K562 (cell line): ENCODE measurements at regions not wholly inside any gene's neighbourhood (a gene's known extent, or its start where the extent isn't known, plus 50 kb on each side); places are given as distances from the start of the nearest gene placed in this dataset.

Experiments
- CC2D1A ChIP-seq: fragments of 450-650 bp; IDR thresholded peaks from 2 replicates; pipeline ENCODE4 v1.6.1; 2017; ENCODE audit warnings: mild to moderate bottlenecking
- CTBP1 ChIP-seq: fragments of 450-650 bp; IDR thresholded peaks from 2 replicates; pipeline ENCODE4 v1.6.1; 2016; ENCODE audit warnings: borderline replicate concordance
- HDAC2 ChIP-seq: fragments of 450-650 bp; IDR thresholded peaks from 2 replicates; pipeline ENCODE4 v1.6.1; 2016; ENCODE audit warnings: mild to moderate bottlenecking
- MYNN ChIP-seq, 2 experiments: sonication (generic); formaldehyde crosslinking in 1 of 2; IDR thresholded peaks; 2 replicates each; pipeline versions ENCODE4 v1.5.0 to v1.6.1; 2016 to 2020; ENCODE audit warnings: antibody characterized with exemption in 1 of 2, missing genetic modification reagents in 1 of 2
- NR2C2 ChIP-seq, 2 experiments: fragments of 200-800 bp in 1 of 2; sonication (Bioruptor generic) in 1 of 2; sonication (generic) in 1 of 2; formaldehyde crosslinking in 1 of 2; IDR thresholded peaks; 2 replicates each; pipeline versions ENCODE4 v1.6.1 to v1.8.0; 2016 to 2022; ENCODE audit warnings: mild to moderate bottlenecking in 1 of 2, missing compliant biosample characterization in 1 of 2, missing genetic modification characterization in 1 of 2, missing genetic modification reagents in 1 of 2
- SIX5 ChIP-seq, 2 experiments: IDR thresholded peaks; 2 replicates each; pipeline ENCODE4 v1.6.1; 2011; ENCODE audit warnings: low read length in 2 of 2, borderline replicate concordance in 1 of 2, low read depth in 1 of 2, mild to moderate bottlenecking in 1 of 2, moderate library complexity in 1 of 2; ENCODE audit not compliant: insufficient read depth in 1 of 2
- ZNF551 ChIP-seq: fragments of 250-450 bp; sonication (Bioruptor Pico); IDR thresholded peaks from 2 replicates; pipeline ENCODE4 v1.5.0; 2021; ENCODE audit warnings: mild to moderate bottlenecking, moderate library complexity
- TF ChIP-seq, protein P1 (sequence below), 2 experiments: fragments of 450-650 bp; IDR thresholded peaks; 2 replicates each; pipeline ENCODE4 v1.6.1; 2016; ENCODE audit warnings: mild to moderate bottlenecking in 2 of 2, borderline replicate concordance in 1 of 2, low read depth in 1 of 2, moderate library complexity in 1 of 2
- TF ChIP-seq, protein P2 (sequence below): fragments of 450-650 bp; formaldehyde crosslinking; IDR thresholded peaks from 2 replicates; pipeline ENCODE4 v1.4.0; 2020; ENCODE audit warnings: mild to moderate bottlenecking
- TF ChIP-seq, protein P3 (sequence below): fragments of 250-450 bp; sonication (Bioruptor Pico); IDR thresholded peaks from 2 replicates; pipeline ENCODE4 v1.5.0; 2021; ENCODE audit warnings: mild to moderate bottlenecking, borderline replicate concordance
- TF ChIP-seq, protein P4 (sequence below): fragments of 450-650 bp; IDR thresholded peaks from 2 replicates; pipeline ENCODE4 v1.6.1; 2016; ENCODE audit warnings: mild to moderate bottlenecking
- TF ChIP-seq, protein P5 (sequence below): fragments of 250-450 bp; sonication (Bioruptor Pico); IDR thresholded peaks from 2 replicates; pipeline ENCODE4 v1.8.0; 2021; ENCODE audit warnings: borderline replicate concordance, mild to moderate bottlenecking, moderate library complexity; ENCODE audit not compliant: poor library complexity, severe bottlenecking

DNA sequence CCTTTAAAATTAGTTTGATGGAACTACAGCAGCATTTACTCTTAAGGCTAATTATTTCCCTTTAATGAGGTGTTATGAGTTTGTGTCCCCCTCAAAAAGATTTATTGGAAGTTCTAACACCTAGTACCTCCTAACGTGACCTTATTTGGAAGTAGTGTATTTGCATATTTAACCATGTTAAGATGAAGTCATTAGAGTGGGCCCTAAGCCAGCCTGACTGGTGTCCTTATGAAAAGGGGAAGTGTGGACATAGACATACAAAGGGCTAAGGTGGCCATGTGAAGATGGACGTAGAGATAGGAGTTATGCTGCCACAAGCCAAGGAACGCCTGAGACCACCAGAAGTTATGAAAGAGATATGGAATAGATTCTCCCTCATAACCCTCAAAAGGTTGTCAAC is 985.4 kb upstream of the INTU start (continued):
- TF ChIP-seq, protein P1, sequence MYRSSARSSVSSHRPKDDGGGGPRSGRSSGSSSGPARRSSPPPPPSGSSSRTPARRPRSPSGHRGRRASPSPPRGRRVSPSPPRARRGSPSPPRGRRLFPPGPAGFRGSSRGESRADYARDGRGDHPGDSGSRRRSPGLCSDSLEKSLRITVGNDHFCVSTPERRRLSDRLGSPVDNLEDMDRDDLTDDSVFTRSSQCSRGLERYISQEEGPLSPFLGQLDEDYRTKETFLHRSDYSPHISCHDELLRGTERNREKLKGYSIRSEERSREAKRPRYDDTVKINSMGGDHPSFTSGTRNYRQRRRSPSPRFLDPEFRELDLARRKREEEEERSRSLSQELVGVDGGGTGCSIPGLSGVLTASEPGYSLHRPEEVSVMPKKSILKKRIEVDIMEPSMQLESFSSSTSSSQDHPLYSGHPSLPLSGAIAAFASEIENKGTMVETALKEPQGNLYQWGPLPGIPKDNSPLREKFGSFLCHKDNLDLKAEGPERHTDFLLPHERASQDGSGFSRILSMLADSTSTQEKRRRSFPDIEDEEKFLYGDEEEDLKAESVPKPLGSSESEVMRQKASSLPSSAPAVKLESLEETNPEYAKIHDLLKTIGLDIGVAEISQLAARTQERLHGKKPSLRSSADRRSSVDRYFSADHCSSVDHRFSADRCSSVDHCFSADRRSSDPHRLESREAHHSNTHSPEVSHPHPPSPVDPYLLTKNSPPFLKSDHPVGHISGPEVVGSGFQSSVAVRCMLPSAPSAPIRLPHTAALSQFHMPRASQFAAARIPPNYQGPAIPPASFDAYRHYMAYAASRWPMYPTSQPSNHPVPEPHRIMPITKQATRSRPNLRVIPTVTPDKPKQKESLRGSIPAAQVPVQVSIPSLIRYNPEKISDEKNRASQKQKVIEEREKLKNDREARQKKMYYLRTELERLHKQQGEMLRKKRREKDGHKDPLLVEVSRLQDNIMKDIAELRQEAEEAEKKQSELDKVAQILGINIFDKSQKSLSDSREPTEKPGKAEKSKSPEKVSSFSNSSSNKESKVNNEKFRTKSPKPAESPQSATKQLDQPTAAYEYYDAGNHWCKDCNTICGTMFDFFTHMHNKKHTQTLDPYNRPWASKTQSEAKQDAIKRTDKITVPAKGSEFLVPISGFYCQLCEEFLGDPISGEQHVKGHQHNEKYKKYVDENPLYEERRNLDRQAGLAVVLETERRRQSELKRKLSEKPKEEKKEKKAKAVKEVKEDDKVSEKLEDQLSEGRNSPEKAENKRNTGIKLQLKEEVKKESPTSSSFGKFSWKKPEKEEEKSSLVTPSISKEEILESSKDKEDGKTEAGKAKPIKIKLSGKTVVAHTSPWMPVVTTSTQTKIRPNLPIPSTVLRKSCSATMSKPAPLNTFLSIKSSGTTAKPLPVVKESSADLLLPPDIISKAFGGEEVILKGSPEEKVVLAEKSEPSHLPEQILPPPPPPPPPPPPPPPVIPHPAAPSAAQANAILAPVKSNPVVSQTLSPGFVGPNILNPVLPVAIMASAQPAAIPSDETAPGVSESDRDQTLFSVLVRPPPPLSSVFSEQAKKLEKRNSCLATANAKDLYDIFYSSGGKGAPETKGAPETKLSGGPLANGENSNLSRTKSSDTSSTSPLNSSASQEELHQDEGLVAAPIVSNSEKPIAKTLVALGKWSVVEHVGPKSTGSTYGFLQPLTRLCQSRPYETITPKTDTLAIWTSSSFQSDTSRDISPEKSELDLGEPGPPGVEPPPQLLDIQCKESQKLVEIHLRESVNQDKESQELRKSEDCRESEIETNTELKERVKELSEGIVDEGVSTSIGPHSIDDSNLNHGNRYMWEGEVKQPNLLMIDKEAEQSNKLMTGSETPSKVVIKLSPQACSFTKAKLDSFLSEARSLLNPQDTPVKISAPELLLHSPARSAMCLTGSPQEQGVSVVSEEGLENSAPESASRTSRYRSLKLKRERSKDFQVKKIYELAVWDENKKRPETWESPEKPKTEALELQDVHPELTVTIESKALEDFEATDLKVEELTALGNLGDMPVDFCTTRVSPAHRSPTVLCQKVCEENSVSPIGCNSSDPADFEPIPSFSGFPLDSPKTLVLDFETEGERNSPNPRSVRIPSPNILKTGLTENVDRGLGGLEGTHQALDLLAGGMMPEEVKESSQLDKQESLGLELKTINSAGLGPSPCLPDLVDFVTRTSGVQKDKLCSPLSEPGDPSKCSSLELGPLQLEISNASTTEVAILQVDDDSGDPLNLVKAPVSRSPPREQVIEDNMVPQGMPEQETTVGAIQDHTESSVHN (IDR thresholded peaks at IDR 0.05; ENCODE audit: borderline replicate concordance in 1 of 2, low read depth in 1 of 2) = no peak
- TF ChIP-seq, protein P2, sequence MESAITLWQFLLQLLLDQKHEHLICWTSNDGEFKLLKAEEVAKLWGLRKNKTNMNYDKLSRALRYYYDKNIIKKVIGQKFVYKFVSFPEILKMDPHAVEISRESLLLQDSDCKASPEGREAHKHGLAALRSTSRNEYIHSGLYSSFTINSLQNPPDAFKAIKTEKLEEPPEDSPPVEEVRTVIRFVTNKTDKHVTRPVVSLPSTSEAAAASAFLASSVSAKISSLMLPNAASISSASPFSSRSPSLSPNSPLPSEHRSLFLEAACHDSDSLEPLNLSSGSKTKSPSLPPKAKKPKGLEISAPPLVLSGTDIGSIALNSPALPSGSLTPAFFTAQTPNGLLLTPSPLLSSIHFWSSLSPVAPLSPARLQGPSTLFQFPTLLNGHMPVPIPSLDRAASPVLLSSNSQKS (CRISPR knock-in tag) = no peak
- TF ChIP-seq ZNF551 (CRISPR knock-in tag) (no peak), CTBP1 (no peak), MYNN (IDR thresholded peaks at IDR 0.05) (no peak), MYNN (CRISPR knock-in tag; IDR thresholded peaks at IDR 0.05) (no peak), SIX5 (IDR thresholded peaks at IDR 0.05; ENCODE audit: borderline replicate concordance in 1 of 2, insufficient read depth in 1 of 2, low read depth in 1 of 2, low read length in 2 of 2) (no peak), HDAC2 (no peak), NR2C2 (CRISPR knock-in tag; IDR thresholded peaks at IDR 0.05) (no peak), NR2C2 (tag; IDR thresholded peaks at IDR 0.05) (no peak), CC2D1A (0 out of 2 replicates have a peak, but pooled peaks have one; percentile 28)
- TF ChIP-seq, protein P3, sequence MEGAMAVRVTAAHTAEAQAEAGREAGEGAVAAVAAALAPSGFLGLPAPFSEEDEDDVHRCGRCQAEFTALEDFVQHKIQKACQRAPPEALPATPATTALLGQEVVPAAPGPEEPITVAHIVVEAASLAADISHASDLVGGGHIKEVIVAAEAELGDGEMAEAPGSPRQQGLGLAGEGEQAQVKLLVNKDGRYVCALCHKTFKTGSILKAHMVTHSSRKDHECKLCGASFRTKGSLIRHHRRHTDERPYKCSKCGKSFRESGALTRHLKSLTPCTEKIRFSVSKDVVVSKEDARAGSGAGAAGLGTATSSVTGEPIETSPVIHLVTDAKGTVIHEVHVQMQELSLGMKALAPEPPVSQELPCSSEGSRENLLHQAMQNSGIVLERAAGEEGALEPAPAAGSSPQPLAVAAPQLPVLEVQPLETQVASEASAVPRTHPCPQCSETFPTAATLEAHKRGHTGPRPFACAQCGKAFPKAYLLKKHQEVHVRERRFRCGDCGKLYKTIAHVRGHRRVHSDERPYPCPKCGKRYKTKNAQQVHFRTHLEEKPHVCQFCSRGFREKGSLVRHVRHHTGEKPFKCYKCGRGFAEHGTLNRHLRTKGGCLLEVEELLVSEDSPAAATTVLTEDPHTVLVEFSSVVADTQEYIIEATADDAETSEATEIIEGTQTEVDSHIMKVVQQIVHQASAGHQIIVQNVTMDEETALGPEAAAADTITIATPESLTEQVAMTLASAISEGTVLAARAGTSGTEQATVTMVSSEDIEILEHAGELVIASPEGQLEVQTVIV = no peak
- TF ChIP-seq, protein P4, sequence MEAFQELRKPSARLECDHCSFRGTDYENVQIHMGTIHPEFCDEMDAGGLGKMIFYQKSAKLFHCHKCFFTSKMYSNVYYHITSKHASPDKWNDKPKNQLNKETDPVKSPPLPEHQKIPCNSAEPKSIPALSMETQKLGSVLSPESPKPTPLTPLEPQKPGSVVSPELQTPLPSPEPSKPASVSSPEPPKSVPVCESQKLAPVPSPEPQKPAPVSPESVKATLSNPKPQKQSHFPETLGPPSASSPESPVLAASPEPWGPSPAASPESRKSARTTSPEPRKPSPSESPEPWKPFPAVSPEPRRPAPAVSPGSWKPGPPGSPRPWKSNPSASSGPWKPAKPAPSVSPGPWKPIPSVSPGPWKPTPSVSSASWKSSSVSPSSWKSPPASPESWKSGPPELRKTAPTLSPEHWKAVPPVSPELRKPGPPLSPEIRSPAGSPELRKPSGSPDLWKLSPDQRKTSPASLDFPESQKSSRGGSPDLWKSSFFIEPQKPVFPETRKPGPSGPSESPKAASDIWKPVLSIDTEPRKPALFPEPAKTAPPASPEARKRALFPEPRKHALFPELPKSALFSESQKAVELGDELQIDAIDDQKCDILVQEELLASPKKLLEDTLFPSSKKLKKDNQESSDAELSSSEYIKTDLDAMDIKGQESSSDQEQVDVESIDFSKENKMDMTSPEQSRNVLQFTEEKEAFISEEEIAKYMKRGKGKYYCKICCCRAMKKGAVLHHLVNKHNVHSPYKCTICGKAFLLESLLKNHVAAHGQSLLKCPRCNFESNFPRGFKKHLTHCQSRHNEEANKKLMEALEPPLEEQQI = 0 out of 2 replicates have a peak, but pooled peaks have one; percentile 42
- TF ChIP-seq, protein P5, sequence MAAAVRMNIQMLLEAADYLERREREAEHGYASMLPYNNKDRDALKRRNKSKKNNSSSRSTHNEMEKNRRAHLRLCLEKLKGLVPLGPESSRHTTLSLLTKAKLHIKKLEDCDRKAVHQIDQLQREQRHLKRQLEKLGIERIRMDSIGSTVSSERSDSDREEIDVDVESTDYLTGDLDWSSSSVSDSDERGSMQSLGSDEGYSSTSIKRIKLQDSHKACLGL (CRISPR knock-in tag) = no peak
